Activated naive CD4-positive, alpha-beta T cell treated with anti-CD3 and anti-CD28 coated beads, Interleukin-2, amount 50 U/mL, for 72 hours (primary cell): ENCODE measurements at regions not wholly inside any gene's neighbourhood (a gene's known extent, or its start where the extent isn't known, plus 50 kb on each side); places are given as distances from the start of the nearest gene placed in this dataset.

Source experiments
- ATAC-seq, 2 donors: fragments of 150-1000 bp; cut with Tn5 transposase; 2 replicates each; pipeline ENCODE4 v1.10.0; 2021; ENCODE audit warnings: mild to moderate bottlenecking in 2 of 2, moderate library complexity in 2 of 2
- DNase-seq, 2 donors: peaks; one replicate each; pipeline ENCODE4 v3.0.0; 2021 to 2022; ENCODE audit warnings: low spot score in 2 of 2
- H3K27ac Mint-ChIP-seq, 2 donors: one replicate each; pipeline ENCODE4 v1.8.0; 2022; ENCODE audit warnings: mild to moderate bottlenecking in 2 of 2, mixed read lengths in 2 of 2
- H3K36me3 Mint-ChIP-seq, 2 donors: one replicate each; pipeline ENCODE4 v1.8.0; 2022; ENCODE audit warnings: mixed read lengths in 2 of 2
- H3K9me3 Mint-ChIP-seq, 2 donors: one replicate each; pipeline ENCODE4 v1.8.0; 2022; ENCODE audit warnings: mixed read lengths in 2 of 2

DNA sequence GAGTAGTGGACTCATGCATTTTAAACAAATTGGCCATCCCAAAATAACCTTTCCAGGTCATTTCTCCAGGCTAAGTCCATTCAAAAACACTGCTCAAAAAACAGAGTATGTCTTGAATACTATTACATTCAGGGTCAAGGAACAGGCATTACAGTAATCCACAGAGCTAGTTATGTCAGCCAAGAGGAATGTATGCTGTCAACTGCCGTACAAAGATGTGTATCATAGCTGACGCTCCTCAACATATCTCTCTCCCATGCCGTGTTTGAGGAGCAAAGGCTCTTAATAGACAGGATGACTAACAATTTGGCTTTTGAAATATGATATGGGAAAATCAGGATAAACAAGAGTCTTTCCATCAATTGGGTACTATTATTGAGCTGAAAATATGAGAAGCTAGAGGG, 68.8 kb upstream of the KCTD1 start:
- ATAC-seq = no peak
- H3K9me3 Mint-ChIP-seq = no peaks in the 10 kb centered on the region
- DNase-seq = no peak

DNA sequence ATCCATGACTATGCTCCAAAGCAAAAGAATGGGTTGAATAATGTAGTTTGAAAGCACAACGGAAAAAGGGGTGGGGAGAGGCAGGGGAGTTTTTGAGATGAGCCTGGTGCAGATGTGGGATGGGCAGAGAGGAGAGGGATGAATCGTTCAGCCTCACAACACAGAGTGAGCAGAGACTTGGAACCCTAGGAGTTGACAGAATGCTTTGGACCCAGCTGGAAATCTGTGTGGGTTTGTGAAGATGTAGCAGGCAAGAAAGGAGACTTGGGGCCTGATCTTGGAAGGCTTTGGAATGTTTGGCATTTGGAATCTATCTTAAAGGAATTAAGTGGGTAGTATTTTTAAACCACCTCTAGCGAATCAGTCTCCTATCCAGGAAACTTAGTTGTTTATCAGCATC, 66.0 kb upstream of the KCTD1 start:
- no peak for ATAC-seq
- H3K9me3 Mint-ChIP-seq = no peaks in the 10 kb centered on the region
- H3K27ac Mint-ChIP-seq = no peak overlapping the region
- DNase-seq = no peak
- H3K36me3 Mint-ChIP-seq = no peaks in the 10 kb centered on the region

More for the DNA sequence above, 68.8 kb upstream of the KCTD1 start:
- Mint-ChIP-seq H3K27ac (no peak overlapping the region), H3K36me3 (no peaks in the 10 kb centered on the region)
